ENCODE measurements at regions not wholly inside any gene's neighbourhood (a gene's known extent, or its start where the extent isn't known, plus 50 kb on each side); places are given as distances from the start of the nearest gene placed in this dataset.

DNA sequence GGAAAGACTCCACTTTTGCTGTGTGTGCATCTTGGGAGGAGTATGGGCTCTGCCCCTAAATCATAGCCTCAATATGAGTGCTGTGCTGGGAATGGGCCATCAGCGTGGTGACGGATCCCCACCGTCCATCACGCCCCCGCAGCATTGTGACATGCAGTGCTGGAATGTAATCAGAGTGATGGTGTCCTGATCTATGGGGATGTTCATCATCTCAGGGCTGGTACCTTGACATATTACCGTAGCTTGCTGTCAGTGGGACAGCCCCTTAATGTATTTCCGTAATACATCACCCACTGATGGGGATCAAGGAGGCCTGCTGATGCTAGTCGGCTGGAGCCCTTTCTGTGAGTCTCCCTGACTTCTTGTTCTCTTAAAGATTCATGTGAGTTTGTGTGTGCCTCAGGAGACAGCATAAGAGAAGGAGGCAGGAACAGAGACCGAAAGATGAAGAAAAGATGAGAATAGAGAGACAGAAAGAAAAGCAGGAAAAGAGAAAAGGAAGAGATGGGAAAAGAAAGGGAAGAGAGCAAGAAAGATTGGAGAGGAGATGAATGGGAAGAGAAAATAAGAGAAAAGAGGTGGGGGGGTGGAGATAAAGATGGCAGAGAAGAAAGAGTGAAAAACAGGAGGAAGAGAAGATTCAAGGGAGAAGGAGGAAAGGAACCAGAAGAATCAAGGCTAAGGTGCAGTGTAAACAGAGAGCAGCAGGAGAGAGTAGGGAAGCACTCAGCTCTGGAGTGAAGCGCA, 183.7 kb downstream of the RPLP1 start:
- H3K4me3 ChIP-seq (ENCODE audit: low read depth, low read length) = no peak overlapping the region
- no peak for DNase-seq (ENCODE audit: low read depth, low spot score)
- no peaks in the 10 kb centered on the region for H3K9me3 ChIP-seq (ENCODE audit: control insufficient read depth, insufficient read depth, low read length)
- H3K27ac ChIP-seq (ENCODE audit: low read depth, low read length) = no peak overlapping the region
- TF ChIP-seq, protein P1, sequence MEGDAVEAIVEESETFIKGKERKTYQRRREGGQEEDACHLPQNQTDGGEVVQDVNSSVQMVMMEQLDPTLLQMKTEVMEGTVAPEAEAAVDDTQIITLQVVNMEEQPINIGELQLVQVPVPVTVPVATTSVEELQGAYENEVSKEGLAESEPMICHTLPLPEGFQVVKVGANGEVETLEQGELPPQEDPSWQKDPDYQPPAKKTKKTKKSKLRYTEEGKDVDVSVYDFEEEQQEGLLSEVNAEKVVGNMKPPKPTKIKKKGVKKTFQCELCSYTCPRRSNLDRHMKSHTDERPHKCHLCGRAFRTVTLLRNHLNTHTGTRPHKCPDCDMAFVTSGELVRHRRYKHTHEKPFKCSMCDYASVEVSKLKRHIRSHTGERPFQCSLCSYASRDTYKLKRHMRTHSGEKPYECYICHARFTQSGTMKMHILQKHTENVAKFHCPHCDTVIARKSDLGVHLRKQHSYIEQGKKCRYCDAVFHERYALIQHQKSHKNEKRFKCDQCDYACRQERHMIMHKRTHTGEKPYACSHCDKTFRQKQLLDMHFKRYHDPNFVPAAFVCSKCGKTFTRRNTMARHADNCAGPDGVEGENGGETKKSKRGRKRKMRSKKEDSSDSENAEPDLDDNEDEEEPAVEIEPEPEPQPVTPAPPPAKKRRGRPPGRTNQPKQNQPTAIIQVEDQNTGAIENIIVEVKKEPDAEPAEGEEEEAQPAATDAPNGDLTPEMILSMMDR (IDR thresholded peaks at IDR 0.05; ENCODE audit: low read depth, low read length) = no peak
- POLR2A ChIA-PET = no interaction called here
- CTCF ChIA-PET = no interaction called here
- peaks cover 30% of the 10 kb centered on the region for H3K27me3 ChIP-seq (ENCODE audit: control insufficient read depth, insufficient read depth, low read length)

DNA sequence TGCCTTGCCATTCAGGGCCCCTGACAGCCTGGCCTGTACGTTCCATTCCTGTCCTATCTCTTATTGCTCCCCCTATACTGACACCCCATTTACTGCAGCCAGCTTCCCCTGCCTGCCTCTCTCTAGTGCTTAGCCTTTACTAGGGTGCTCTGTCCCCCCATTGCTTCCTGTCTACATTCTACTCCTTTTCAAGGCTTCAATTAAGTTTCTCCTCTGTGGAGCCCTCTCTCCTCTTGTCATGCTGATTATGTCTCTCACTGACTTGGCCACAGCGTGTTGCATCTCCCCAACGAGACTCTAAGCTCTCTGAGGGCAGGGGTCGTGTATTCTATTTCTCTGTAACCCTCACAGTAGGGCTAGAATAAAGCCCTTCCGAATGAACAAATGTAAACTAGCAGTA, 185.2 kb downstream of the RPLP1 start:
- Histone ChIP-seq H3K9me3 (ENCODE audit: control insufficient read depth, insufficient read depth, low read length) (no peaks in the 10 kb centered on the region), H3K27me3 (ENCODE audit: control insufficient read depth, insufficient read depth, low read length) (peaks cover 27% of the 10 kb centered on the region), H3K4me3 (ENCODE audit: low read depth, low read length) (no peak overlapping the region), H3K27ac (ENCODE audit: low read depth, low read length) (no peak overlapping the region)
- TF ChIP-seq, protein P1 (IDR thresholded peaks at IDR 0.05; ENCODE audit: low read depth, low read length) = no peak
- ChIA-PET POLR2A (no interaction called here), CTCF (no interaction called here)
- DNase-seq (ENCODE audit: low read depth, low spot score) = no peak

DNA sequence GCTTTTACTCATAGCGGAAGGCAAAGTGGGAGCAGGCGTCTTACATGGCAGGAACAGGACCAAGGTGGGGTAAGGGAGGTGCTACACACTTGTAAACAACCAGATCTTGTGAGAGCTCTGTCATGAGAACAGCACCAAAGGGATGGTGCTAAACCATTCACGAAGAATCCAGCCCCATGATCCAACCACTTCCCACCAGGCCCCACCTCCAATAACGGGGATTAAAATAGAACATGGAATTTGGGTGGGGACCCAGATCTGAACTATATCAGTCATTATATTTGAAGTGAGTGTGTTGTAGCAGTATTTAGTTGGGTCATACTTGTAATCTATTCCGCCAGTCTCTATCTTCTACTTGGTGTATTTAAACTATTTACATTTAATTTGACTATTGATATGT, 190.9 kb downstream of the RPLP1 start:
- DNase-seq (ENCODE audit: low read depth, low spot score) = no peak
- CTCF ChIA-PET = no interaction called here
- Histone ChIP-seq H3K27me3 (ENCODE audit: control insufficient read depth, insufficient read depth, low read length) (peaks cover 25% of the 10 kb centered on the region), H3K4me3 (ENCODE audit: low read depth, low read length) (no peak overlapping the region), H3K27ac (ENCODE audit: low read depth, low read length) (no peak overlapping the region), H3K9me3 (ENCODE audit: control insufficient read depth, insufficient read depth, low read length) (no peaks in the 10 kb centered on the region)
- TF ChIP-seq, protein P1 (IDR thresholded peaks at IDR 0.05; ENCODE audit: low read depth, low read length) = no peak
- POLR2A ChIA-PET = no interaction called here

DNA sequence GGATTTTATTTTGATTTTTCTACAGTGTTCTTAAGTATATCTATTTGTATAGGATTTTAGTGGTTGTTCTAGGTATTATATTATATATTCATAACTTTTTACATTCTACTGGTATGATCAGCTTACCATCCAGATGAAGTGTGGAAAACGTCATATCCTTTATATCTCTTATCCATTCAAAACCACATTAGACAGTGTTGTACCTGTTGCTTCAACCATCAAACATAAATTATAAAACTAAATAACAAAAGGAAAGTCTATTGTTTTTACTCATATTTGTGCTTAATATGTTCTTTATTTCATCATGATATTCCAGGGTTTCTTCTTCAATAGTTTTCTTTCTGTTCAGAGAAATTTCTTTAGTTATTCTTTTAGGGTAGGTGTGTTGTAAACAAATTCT, 191.4 kb downstream of the RPLP1 start:
- Histone ChIP-seq H3K27ac (ENCODE audit: low read depth, low read length) (no peak overlapping the region), H3K27me3 (ENCODE audit: control insufficient read depth, insufficient read depth, low read length) (peaks cover 30% of the 10 kb centered on the region), H3K4me3 (ENCODE audit: low read depth, low read length) (no peak overlapping the region), H3K9me3 (ENCODE audit: control insufficient read depth, insufficient read depth, low read length) (no peaks in the 10 kb centered on the region)
- DNase-seq (ENCODE audit: low read depth, low spot score) = no peak
- TF ChIP-seq, protein P1 (IDR thresholded peaks at IDR 0.05; ENCODE audit: low read depth, low read length) = no peak
- ChIA-PET POLR2A (no interaction called here), CTCF (no interaction called here)

DNA sequence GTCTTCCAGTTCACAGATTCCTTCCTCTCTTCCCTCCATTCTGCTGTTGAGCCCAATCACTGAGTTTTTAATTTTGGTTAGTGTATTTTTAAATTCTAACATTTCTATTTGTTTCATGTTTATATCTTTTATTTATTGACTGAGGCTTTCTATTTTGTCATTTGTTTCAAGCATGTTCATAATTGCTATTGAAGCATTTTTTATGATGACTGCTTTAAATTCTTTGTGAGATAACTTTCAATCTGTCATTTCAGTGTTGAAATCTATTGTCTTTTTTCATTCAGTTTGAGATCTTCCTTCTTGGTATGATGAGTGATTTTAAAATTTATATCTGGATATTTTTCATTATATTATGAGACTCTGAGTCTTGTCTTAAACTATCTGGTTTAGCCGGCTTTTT, 192.3 kb downstream of the RPLP1 start:
- Histone ChIP-seq H3K27ac (ENCODE audit: low read depth, low read length) (no peak overlapping the region), H3K27me3 (ENCODE audit: control insufficient read depth, insufficient read depth, low read length) (peaks cover 38% of the 10 kb centered on the region), H3K4me3 (ENCODE audit: low read depth, low read length) (no peak overlapping the region), H3K9me3 (ENCODE audit: control insufficient read depth, insufficient read depth, low read length) (no peaks in the 10 kb centered on the region)
- TF ChIP-seq, protein P1 (IDR thresholded peaks at IDR 0.05; ENCODE audit: low read depth, low read length) = no peak
- no peak for DNase-seq (ENCODE audit: low read depth, low spot score)
- ChIA-PET POLR2A (no interaction called here), CTCF (no interaction called here)

Data from AG04450 (cell line).